H9 (cell line): ENCODE measurements at regions not wholly inside any gene's neighbourhood (a gene's known extent, or its start where the extent isn't known, plus 50 kb on each side); places are given as distances from the start of the nearest gene placed in this dataset.

Experiments
- DNase-seq: peaks from one replicate; pipeline ENCODE4 v3.0.0-alpha.2; 2017
- H2AFZ ChIP-seq: one replicate; pipeline ENCODE4 v1.6.1; 2013; ENCODE audit warnings: mild to moderate bottlenecking, low read length, control low read depth, moderate library complexity
- H2AK5ac ChIP-seq: 2 replicates; pipeline ENCODE4 v1.6.1; 2013; ENCODE audit warnings: low read length, control low read depth, mixed read lengths; ENCODE audit not compliant: insufficient read length
- H2BK120ac ChIP-seq: one replicate; pipeline ENCODE4 v1.6.1; 2013; ENCODE audit warnings: low read depth, mild to moderate bottlenecking, low read length, control low read depth, inconsistent platforms; ENCODE audit not compliant: poor library complexity, severe bottlenecking
- H2BK12ac ChIP-seq: 2 replicates; pipeline ENCODE4 v1.6.1; 2013; ENCODE audit warnings: low read length, control low read depth, mixed read lengths, low read depth; ENCODE audit not compliant: insufficient read length
- H2BK15ac ChIP-seq: 2 replicates; pipeline ENCODE4 v1.6.1; 2013; ENCODE audit warnings: low read depth, low read length, control low read depth
- H2BK20ac ChIP-seq: one replicate; pipeline ENCODE4 v1.6.1; 2013; ENCODE audit warnings: low read depth, mild to moderate bottlenecking, low read length, control low read depth, inconsistent platforms; ENCODE audit not compliant: poor library complexity, severe bottlenecking
- H2BK5ac ChIP-seq: 2 replicates; pipeline ENCODE4 v1.6.1; 2013; ENCODE audit warnings: low read length, control low read depth, mixed read lengths; ENCODE audit not compliant: insufficient read length
- H3K14ac ChIP-seq: 2 replicates; pipeline ENCODE4 v1.6.1; 2013; ENCODE audit warnings: low read length, control low read depth; ENCODE audit not compliant: insufficient read depth
- H3K18ac ChIP-seq: 2 replicates; pipeline ENCODE4 v1.6.1; 2013; ENCODE audit warnings: low read depth, mild to moderate bottlenecking, mixed read lengths, low read length, control low read depth; ENCODE audit not compliant: insufficient read length
- H3K23ac ChIP-seq: 2 replicates; pipeline ENCODE4 v1.6.1; 2013; ENCODE audit warnings: low read length, control low read depth, mixed read lengths, low read depth; ENCODE audit not compliant: insufficient read length
- H3K23me2 ChIP-seq: 2 replicates; pipeline ENCODE4 v1.6.1; 2013; ENCODE audit warnings: low read depth, mild to moderate bottlenecking, mixed read lengths, low read length, control low read depth; ENCODE audit not compliant: insufficient read length, poor library complexity, severe bottlenecking
- H3K27ac ChIP-seq: 2 replicates; pipeline ENCODE4 v1.5.1; 2013; ENCODE audit warnings: low read length, control low read depth, mixed read lengths, low read depth; ENCODE audit not compliant: insufficient read length
- H3K27me3 ChIP-seq: 2 replicates; pipeline ENCODE4 v1.6.1; 2013; ENCODE audit warnings: low read length, control low read depth, inconsistent platforms; ENCODE audit not compliant: insufficient read depth
- H3K4ac ChIP-seq: 2 replicates; pipeline ENCODE4 v1.6.1; 2013; ENCODE audit warnings: low read depth, mild to moderate bottlenecking, control low read depth, inconsistent platforms, low read length, moderate library complexity
- H3K4me1 ChIP-seq: 2 replicates; pipeline ENCODE4 v1.6.1; 2013; ENCODE audit warnings: low read length, control low read depth, inconsistent platforms; ENCODE audit not compliant: insufficient read depth
- H3K4me2 ChIP-seq: 2 replicates; pipeline ENCODE4 v1.6.1; 2013; ENCODE audit warnings: low read length, control low read depth, mixed read lengths; ENCODE audit not compliant: insufficient read length, insufficient read depth
- H3K56ac ChIP-seq: 2 replicates; pipeline ENCODE4 v1.6.1; 2013; ENCODE audit warnings: low read depth, mild to moderate bottlenecking, mixed read lengths, low read length, control low read depth; ENCODE audit not compliant: insufficient read length
- H3K79me1 ChIP-seq: 2 replicates; pipeline ENCODE4 v1.6.1; 2013; ENCODE audit warnings: low read depth, mild to moderate bottlenecking, moderate library complexity, low read length, control low read depth, inconsistent platforms; ENCODE audit not compliant: insufficient read depth, poor library complexity, severe bottlenecking
- H3K79me2 ChIP-seq: 2 replicates; pipeline ENCODE4 v1.6.1; 2013; ENCODE audit warnings: low read length, control low read depth, inconsistent platforms; ENCODE audit not compliant: insufficient read depth
- H3K9ac ChIP-seq: 2 replicates; pipeline ENCODE4 v1.6.1; 2013; ENCODE audit warnings: low read length, control low read depth, mixed read lengths; ENCODE audit not compliant: insufficient read length; ENCODE audit errors: extremely low read depth
- H3K9me3 ChIP-seq: one replicate; pipeline ENCODE4 v1.6.1; 2013; ENCODE audit warnings: low read depth, low read length, inconsistent platforms; ENCODE audit not compliant: control insufficient read depth
- H3T11ph ChIP-seq: one replicate; pipeline ENCODE4 v1.6.1; 2013; ENCODE audit warnings: mild to moderate bottlenecking, low read length, control low read depth, inconsistent platforms
- H4K20me1 ChIP-seq: one replicate; pipeline ENCODE4 v1.6.1; 2013; ENCODE audit not compliant: control insufficient read depth, insufficient read length, insufficient read depth
- H4K5ac ChIP-seq: 2 replicates; pipeline ENCODE4 v1.6.1; 2013; ENCODE audit warnings: low read depth, mild to moderate bottlenecking, mixed read lengths, low read length, control low read depth; ENCODE audit not compliant: insufficient read length
- H4K8ac ChIP-seq: replicated peaks from 2 replicates; pipeline ENCODE4 v1.6.1; 2013; ENCODE audit warnings: low read length, control low read depth, mixed read lengths, low read depth; ENCODE audit not compliant: insufficient read length
- H4K91ac ChIP-seq: 2 replicates; pipeline ENCODE4 v1.6.1; 2013; ENCODE audit warnings: low read depth, mild to moderate bottlenecking, moderate library complexity, mixed read lengths, low read length, control low read depth; ENCODE audit not compliant: insufficient read length
- H3K27ac Mint-ChIP-seq, 3 experiments: 2 replicates in 2 of 3; 3 replicates in 1 of 3; pipeline ENCODE4 v1.8.0; 2020 to 2021; ENCODE audit warnings: mixed read lengths in 3 of 3, mild to moderate bottlenecking in 1 of 3, moderate library complexity in 1 of 3
- H3K27me3 Mint-ChIP-seq: 2 replicates; pipeline ENCODE4 v1.8.0; 2021; ENCODE audit warnings: low read depth, mild to moderate bottlenecking, moderate library complexity, mixed read lengths
- H3K36me3 Mint-ChIP-seq, 3 experiments: 2 replicates in 2 of 3; 3 replicates in 1 of 3; pipeline ENCODE4 v1.8.0; 2020 to 2021; ENCODE audit warnings: low read depth in 3 of 3, mixed read lengths in 3 of 3; ENCODE audit not compliant: insufficient read depth in 1 of 3
- H3K4me1 Mint-ChIP-seq, 2 experiments: 2 replicates each; pipeline ENCODE4 v1.8.0; 2020; ENCODE audit warnings: mixed read lengths in 2 of 2
- H3K4me3 Mint-ChIP-seq, 2 experiments: 2 replicates in 1 of 2; 3 replicates in 1 of 2; pipeline ENCODE4 v1.8.0; 2020 to 2021; ENCODE audit warnings: mild to moderate bottlenecking in 2 of 2, mixed read lengths in 2 of 2, moderate library complexity in 1 of 2
- H3K9me3 Mint-ChIP-seq, 2 experiments: 2 replicates in 1 of 2; 3 replicates in 1 of 2; pipeline ENCODE4 v1.8.0; 2020; ENCODE audit warnings: mild to moderate bottlenecking in 2 of 2, mixed read lengths in 2 of 2, moderate library complexity in 1 of 2
- WGBS: extraction: QIAGEN DNeasy Blood & Tissue Kit; methylation state at CpG from one replicate; pipeline ENCODE4 v1.1.7; 2013; ENCODE audit warnings: missing lambda C conversion rate, low lambda C conversion rate, mixed read lengths; ENCODE audit not compliant: insufficient read length; ENCODE audit errors: extremely low coverage; 5-methylcytosine and 5-hydroxymethylcytosine counted together
- TF ChIP-seq, protein P1 (sequence below): fragments of 200-600 bp; sonication (generic); conservative IDR thresholded peaks from 3 replicates; pipeline ENCODE4 v1.8.0; 2021; ENCODE audit warnings: antibody characterized with exemption, mild to moderate bottlenecking

DNA sequence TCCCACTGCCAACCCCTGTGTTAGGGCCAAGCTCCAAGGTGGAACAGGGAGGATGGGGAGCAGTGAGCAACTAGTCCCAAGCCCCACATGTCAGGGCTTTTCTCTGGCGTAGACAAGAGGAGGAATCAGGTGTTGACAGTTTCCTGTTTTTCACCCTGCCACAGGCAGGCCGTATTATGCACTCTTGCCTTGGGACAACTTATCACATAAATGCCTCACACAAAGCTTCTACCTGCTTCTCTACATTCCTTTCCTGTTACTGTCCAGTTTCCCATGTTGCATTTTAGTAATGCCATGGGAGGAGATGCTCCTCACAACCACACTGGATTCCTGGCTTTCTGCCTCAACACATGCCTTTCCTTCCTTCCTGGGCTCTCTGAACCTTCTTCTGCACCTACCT is 381.2 kb upstream of the ATP11B start:
- 0 out of 2 replicates have a peak, but pooled peaks cover 2% of the 10 kb centered on the region for H3K79me2 ChIP-seq
- H3K4me1 Mint-ChIP-seq = peaks cover 8% of the 10 kb centered on the region in 2 experiments
- no peak overlapping the region for H2BK5ac ChIP-seq
- no peak overlapping the region for H3K4ac ChIP-seq
- no peak overlapping the region for H3K9ac ChIP-seq
- no peaks in the 10 kb centered on the region for H3K23me2 ChIP-seq
- DNase-seq = no peak
- no CpG with 5 or more reads among the region's 2 CpGs for WGBS
- no peak overlapping the region for H4K91ac ChIP-seq
- H3K23ac ChIP-seq = no peak overlapping the region
- H4K20me1 ChIP-seq = no peaks in the 10 kb centered on the region
- peaks cover 0 to 2% of the 10 kb centered on the region in 2 experiments; a peak in 1 of 5 replicates for H3K9me3 Mint-ChIP-seq
- no peak overlapping the region for H3K18ac ChIP-seq
- H3K9me3 ChIP-seq = no peaks in the 10 kb centered on the region
- H3K4me3 Mint-ChIP-seq = no peak overlapping the region
- no peak overlapping the region for H2BK20ac ChIP-seq
- no peak overlapping the region for H3K4me2 ChIP-seq
- H4K5ac ChIP-seq = no peak overlapping the region
- no peak overlapping the region for H4K8ac ChIP-seq
- no peak overlapping the region for H2AFZ ChIP-seq
- H2BK15ac ChIP-seq = no peak overlapping the region; the same call in 1 of the 2 replicates
- no peaks in the 10 kb centered on the region for H3K27me3 ChIP-seq
- no peak overlapping the region for H3K27ac ChIP-seq
- 0 out of 2 replicates have a peak overlapping the region, but pooled peaks have one; percentile 28 for H3K14ac ChIP-seq
- H3K4me1 ChIP-seq = peaks cover 5% of the 10 kb centered on the region
- no peak overlapping the region for H2AK5ac ChIP-seq
- no peak overlapping the region for H2BK12ac ChIP-seq
- H3K36me3 Mint-ChIP-seq = no peaks in the 10 kb centered on the region
- TF ChIP-seq, protein P1, sequence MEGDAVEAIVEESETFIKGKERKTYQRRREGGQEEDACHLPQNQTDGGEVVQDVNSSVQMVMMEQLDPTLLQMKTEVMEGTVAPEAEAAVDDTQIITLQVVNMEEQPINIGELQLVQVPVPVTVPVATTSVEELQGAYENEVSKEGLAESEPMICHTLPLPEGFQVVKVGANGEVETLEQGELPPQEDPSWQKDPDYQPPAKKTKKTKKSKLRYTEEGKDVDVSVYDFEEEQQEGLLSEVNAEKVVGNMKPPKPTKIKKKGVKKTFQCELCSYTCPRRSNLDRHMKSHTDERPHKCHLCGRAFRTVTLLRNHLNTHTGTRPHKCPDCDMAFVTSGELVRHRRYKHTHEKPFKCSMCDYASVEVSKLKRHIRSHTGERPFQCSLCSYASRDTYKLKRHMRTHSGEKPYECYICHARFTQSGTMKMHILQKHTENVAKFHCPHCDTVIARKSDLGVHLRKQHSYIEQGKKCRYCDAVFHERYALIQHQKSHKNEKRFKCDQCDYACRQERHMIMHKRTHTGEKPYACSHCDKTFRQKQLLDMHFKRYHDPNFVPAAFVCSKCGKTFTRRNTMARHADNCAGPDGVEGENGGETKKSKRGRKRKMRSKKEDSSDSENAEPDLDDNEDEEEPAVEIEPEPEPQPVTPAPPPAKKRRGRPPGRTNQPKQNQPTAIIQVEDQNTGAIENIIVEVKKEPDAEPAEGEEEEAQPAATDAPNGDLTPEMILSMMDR = no peak
- no peak overlapping the region for H2BK120ac ChIP-seq
- no peaks in the 10 kb centered on the region for H3K79me1 ChIP-seq
- no peak overlapping the region for H3K27ac Mint-ChIP-seq
- H3K27me3 Mint-ChIP-seq = no peaks in the 10 kb centered on the region
- no peak overlapping the region for H3K56ac ChIP-seq
- H3T11ph ChIP-seq = no peak overlapping the region
